Thyroid gland (tissue), 4 donors: ENCODE measurements at regions not wholly inside any gene's neighbourhood (a gene's known extent, or its start where the extent isn't known, plus 50 kb on each side); places are given as distances from the start of the nearest gene placed in this dataset.

Experiments
- CTCF ChIP-seq, 6 experiments: fragments of 200-600 bp in 3 of 6; fragments of 450-650 bp in 3 of 6; sonication (generic) in 3 of 6; IDR thresholded peaks; one replicate each; pipeline ENCODE4 v1.5.1; 2016 to 2019; ENCODE audit warnings: antibody characterized with exemption in 6 of 6, mild to moderate bottlenecking in 2 of 6, inconsistent platforms in 1 of 6, moderate library complexity in 1 of 6
- POLR2A ChIP-seq, 2 donors: fragments of 450-650 bp; IDR thresholded peaks; one replicate each; pipeline ENCODE4 v1.6.1; 2017; ENCODE audit warnings: antibody characterized with exemption in 2 of 2, mild to moderate bottlenecking in 2 of 2, moderate library complexity in 1 of 2

GRCh38 chr5:18276939-18277338 is 642.7 kb downstream of the TAF11L14 start:
- no peak for TF ChIP-seq CTCF (IDR thresholded peaks at IDR 0.05)
- no peak for TF ChIP-seq POLR2A (IDR thresholded peaks at IDR 0.05)
